GM21786 (cell line): ENCODE measurements at regions not wholly inside any gene's neighbourhood (a gene's known extent, or its start where the extent isn't known, plus 50 kb on each side); places are given as distances from the start of the nearest gene placed in this dataset.
"Not testable (repeated sequence)": the region's sequence is repeated elsewhere in the genome, so short reads cannot be mapped to it uniquely, and the experiment has no call there.

Source experiments
- ATAC-seq: cut with Tn5 transposase; IDR thresholded peaks from one replicate; pipeline ENCODE4 v1.9.1; 2021; ENCODE audit not compliant: unreplicated experiment

GRCh38 chr6:112846681-112847080 is 499.6 kb downstream of the RFPL4B start:
- ATAC-seq, result no peak

GRCh38 chr6:112851146-112851545 is 504.0 kb downstream of the RFPL4B start:
- no peak for ATAC-seq

- ATAC-seq, result no peak
These were observed 506.0 kb downstream of the RFPL4B start for GRCh38 chr6:112853162-112853561.

GRCh38 chr6:112863753-112864152 is 516.6 kb downstream of the RFPL4B start:
- no peak for ATAC-seq

- no peak for ATAC-seq
These were observed 518.0 kb downstream of the RFPL4B start for GRCh38 chr6:112865131-112865530.

- no peak for ATAC-seq
These were observed 527.8 kb downstream of the RFPL4B start for GRCh38 chr6:112874881-112875280.

- no peak for ATAC-seq
These were observed 530.3 kb downstream of the RFPL4B start for GRCh38 chr6:112877134-112878100.

GRCh38 chr6:112879920-112880413 is 532.8 kb downstream of the RFPL4B start:
- peak; percentile 76 for ATAC-seq

- no peak for ATAC-seq
These were observed 533.9 kb downstream of the RFPL4B start for GRCh38 chr6:112881027-112881426.

- no peak for ATAC-seq
These were observed 535.0 kb downstream of the RFPL4B start for GRCh38 chr6:112881828-112882780.

- ATAC-seq, result no peak
These were observed 536.0 kb downstream of the RFPL4B start for GRCh38 chr6:112883095-112883494.

- no peak for ATAC-seq
These were observed 539.3 kb downstream of the RFPL4B start for GRCh38 chr6:112886415-112886814.

- not testable (repeated sequence) for ATAC-seq
These were observed 540.3 kb downstream of the RFPL4B start for GRCh38 chr6:112887424-112887823.

- no peak for ATAC-seq
These were observed 552.4 kb downstream of the RFPL4B start for GRCh38 chr6:112899541-112899940.

- ATAC-seq, result no peak
These were observed 556.2 kb downstream of the RFPL4B start for GRCh38 chr6:112903361-112903760.

GRCh38 chr6:112906726-112907125 is 559.6 kb downstream of the RFPL4B start:
- ATAC-seq, result no peak

- no peak for ATAC-seq
These were observed 562.7 kb downstream of the RFPL4B start for GRCh38 chr6:112909781-112910180.

- ATAC-seq, result no peak
These were observed 563.1 kb downstream of the RFPL4B start for GRCh38 chr6:112910256-112910655.

GRCh38 chr6:112911959-112912358 is 564.8 kb downstream of the RFPL4B start:
- no peak for ATAC-seq

- no peak for ATAC-seq
These were observed 565.4 kb downstream of the RFPL4B start for GRCh38 chr6:112912416-112913101.

- ATAC-seq, result not testable (repeated sequence)
These were observed 572.6 kb downstream of the RFPL4B start for GRCh38 chr6:112919744-112920143.
